ENCODE measurements at regions not wholly inside any gene's neighbourhood (a gene's known extent, or its start where the extent isn't known, plus 50 kb on each side); places are given as distances from the start of the nearest gene placed in this dataset.
"Not testable (repeated sequence)": the region's sequence is repeated elsewhere in the genome, so short reads cannot be mapped to it uniquely, and the experiment has no call there.

DNA sequence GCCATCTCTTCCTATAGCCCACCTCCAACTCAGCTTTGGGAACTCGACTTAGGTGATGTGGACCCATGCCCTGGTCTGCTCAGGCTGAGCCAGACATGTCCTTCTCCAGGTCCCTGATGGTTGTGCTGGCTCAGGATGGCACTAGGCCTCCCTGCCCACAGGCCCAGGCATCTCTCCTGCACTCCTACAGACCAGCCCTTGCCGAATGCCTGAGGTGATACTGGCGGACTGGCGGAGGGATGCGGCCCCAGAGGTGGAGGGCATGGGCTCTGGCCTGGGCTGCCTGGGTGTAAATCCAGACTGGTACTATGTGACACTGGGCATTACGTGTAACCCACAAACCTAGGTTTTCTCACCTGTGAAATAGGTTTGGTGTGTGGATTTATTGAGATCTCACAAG lies 352.8 kb downstream of the SHANK2 start:
- Mint-ChIP-seq H3K9me3 (ENCODE audit: unreplicated experiment) (peaks cover 13% of the 10 kb centered on the region), H3K4me1 (ENCODE audit: low read depth, unreplicated experiment) (no peaks in the 10 kb centered on the region), H3K27me3 (ENCODE audit: low read depth, unreplicated experiment) (no peaks in the 10 kb centered on the region), H3K4me3 (ENCODE audit: unreplicated experiment) (no peak overlapping the region), H3K36me3 (ENCODE audit: low read depth, unreplicated experiment) (peaks cover 3% of the 10 kb centered on the region), H3K27ac (ENCODE audit: unreplicated experiment) (no peak overlapping the region)
- Histone ChIP-seq H3K27ac (ENCODE audit: low read depth, low read length) (no peak overlapping the region), H3K4me2 (ENCODE audit: low read length) (no peak overlapping the region), H3K4me1 (ENCODE audit: insufficient read depth, low read length) (no peaks in the 10 kb centered on the region), H3K4me3 (ENCODE audit: insufficient read depth, low read depth, low read length) (no peak overlapping the region), H3K27me3 (ENCODE audit: insufficient read depth, low read length) (no peaks in the 10 kb centered on the region), H3K36me3 (ENCODE audit: insufficient read depth, low read length) (no peaks in the 10 kb centered on the region), H2AFZ (ENCODE audit: low read depth, low read length) (no peak overlapping the region), H3K79me2 (ENCODE audit: insufficient read depth, low read length) (no peaks in the 10 kb centered on the region), H3K9me3 (ENCODE audit: insufficient read depth, low read depth, low read length) (peaks cover 6% of the 10 kb centered on the region), H3K9ac (ENCODE audit: low read length) (no peak overlapping the region), H4K20me1 (ENCODE audit: insufficient read depth, low read length) (no peaks in the 10 kb centered on the region)
- DNase-seq (ENCODE audit: low read depth) (no peak), FAIRE-seq (no peak)
- TF ChIP-seq, protein P1, sequence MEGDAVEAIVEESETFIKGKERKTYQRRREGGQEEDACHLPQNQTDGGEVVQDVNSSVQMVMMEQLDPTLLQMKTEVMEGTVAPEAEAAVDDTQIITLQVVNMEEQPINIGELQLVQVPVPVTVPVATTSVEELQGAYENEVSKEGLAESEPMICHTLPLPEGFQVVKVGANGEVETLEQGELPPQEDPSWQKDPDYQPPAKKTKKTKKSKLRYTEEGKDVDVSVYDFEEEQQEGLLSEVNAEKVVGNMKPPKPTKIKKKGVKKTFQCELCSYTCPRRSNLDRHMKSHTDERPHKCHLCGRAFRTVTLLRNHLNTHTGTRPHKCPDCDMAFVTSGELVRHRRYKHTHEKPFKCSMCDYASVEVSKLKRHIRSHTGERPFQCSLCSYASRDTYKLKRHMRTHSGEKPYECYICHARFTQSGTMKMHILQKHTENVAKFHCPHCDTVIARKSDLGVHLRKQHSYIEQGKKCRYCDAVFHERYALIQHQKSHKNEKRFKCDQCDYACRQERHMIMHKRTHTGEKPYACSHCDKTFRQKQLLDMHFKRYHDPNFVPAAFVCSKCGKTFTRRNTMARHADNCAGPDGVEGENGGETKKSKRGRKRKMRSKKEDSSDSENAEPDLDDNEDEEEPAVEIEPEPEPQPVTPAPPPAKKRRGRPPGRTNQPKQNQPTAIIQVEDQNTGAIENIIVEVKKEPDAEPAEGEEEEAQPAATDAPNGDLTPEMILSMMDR (IDR thresholded peaks at IDR 0.05; ENCODE audit: insufficient read depth, low read depth, low read length), result no peak
- TF ChIP-seq EZH2 (IDR thresholded peaks at IDR 0.05; ENCODE audit: insufficient read depth, low read length), result no peak

DNA sequence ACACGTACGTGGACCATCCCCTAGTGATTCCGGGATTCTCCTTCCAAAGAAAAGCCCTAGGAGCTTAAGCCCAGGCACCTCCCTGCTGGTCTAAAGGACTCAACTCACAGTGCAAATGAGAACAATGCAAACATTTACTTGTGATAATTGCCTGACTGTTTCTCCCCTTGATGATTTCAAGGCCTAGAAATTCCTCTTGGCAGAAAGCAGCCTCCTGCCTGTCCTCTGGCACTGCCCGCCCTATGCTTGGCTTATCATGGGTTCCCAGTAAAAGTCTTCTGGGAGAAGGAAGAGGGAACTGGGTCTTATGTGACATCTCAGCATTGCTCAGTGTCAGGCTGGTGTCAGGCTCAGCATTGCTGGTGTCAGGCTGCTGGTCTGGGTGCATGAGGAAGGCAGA lies 351.8 kb downstream of the SHANK2 start:
- H3K9ac ChIP-seq (ENCODE audit: low read length), result no peak overlapping the region
- Mint-ChIP-seq H3K27ac (ENCODE audit: unreplicated experiment) (no peak overlapping the region), H3K27me3 (ENCODE audit: low read depth, unreplicated experiment) (no peaks in the 10 kb centered on the region), H3K9me3 (ENCODE audit: unreplicated experiment) (peaks cover 13% of the 10 kb centered on the region), H3K4me3 (ENCODE audit: unreplicated experiment) (no peak overlapping the region), H3K36me3 (ENCODE audit: low read depth, unreplicated experiment) (peaks cover 5% of the 10 kb centered on the region), H3K4me1 (ENCODE audit: low read depth, unreplicated experiment) (no peaks in the 10 kb centered on the region)
- H3K4me3 ChIP-seq (ENCODE audit: insufficient read depth, low read depth, low read length), result no peak overlapping the region
- H4K20me1 ChIP-seq (ENCODE audit: insufficient read depth, low read length), result no peaks in the 10 kb centered on the region
- H3K36me3 ChIP-seq (ENCODE audit: insufficient read depth, low read length), result no peaks in the 10 kb centered on the region
- DNase-seq (ENCODE audit: low read depth) (no peak), FAIRE-seq (no peak)
- peaks cover 6% of the 10 kb centered on the region for H3K9me3 ChIP-seq (ENCODE audit: insufficient read depth, low read depth, low read length)
- no peaks in the 10 kb centered on the region for H3K27me3 ChIP-seq (ENCODE audit: insufficient read depth, low read length)
- no peak overlapping the region for H3K4me2 ChIP-seq (ENCODE audit: low read length)
- H3K4me1 ChIP-seq (ENCODE audit: insufficient read depth, low read length), result no peaks in the 10 kb centered on the region
- TF ChIP-seq, protein P1 (IDR thresholded peaks at IDR 0.05; ENCODE audit: insufficient read depth, low read depth, low read length), result no peak
- no peak for TF ChIP-seq EZH2 (IDR thresholded peaks at IDR 0.05; ENCODE audit: insufficient read depth, low read length)
- no peaks in the 10 kb centered on the region for H3K79me2 ChIP-seq (ENCODE audit: insufficient read depth, low read length)
- H2AFZ ChIP-seq (ENCODE audit: low read depth, low read length), result no peak overlapping the region
- H3K27ac ChIP-seq (ENCODE audit: low read depth, low read length), result no peak overlapping the region

DNA sequence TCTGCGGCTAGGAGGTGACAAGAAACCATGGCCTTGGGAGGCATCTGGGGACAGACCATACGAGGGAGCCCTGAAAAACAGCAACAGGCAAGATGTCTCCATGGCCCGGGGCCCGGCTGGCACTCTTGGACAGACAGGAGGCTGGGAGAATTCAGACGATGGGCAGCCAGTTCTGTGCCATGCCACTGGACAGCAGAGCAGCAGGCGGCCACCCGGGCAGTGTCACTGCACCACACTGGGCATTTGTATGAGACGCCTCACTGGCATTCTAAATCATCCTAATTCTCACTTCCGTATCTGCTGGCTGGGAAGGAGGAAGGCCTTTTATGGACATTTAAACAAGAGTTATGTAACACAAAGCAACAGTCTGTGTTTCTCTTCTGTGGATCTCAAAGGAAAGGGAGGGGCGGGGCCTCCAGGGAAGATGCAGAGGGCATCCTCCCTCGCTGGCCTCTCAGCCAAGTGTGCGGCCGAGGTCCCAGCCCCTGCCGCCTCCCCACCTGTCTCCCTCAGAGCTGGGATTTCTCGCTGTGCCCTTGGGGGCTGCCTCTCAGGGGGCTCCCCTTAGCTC lies 350.3 kb downstream of the SHANK2 start:
- H3K4me3 Mint-ChIP-seq (ENCODE audit: unreplicated experiment), result no peak overlapping the region
- H3K27ac Mint-ChIP-seq (ENCODE audit: unreplicated experiment), result no peak overlapping the region
- Histone ChIP-seq H2AFZ (ENCODE audit: low read depth, low read length) (no peak overlapping the region), H3K4me1 (ENCODE audit: insufficient read depth, low read length) (no peaks in the 10 kb centered on the region), H3K79me2 (ENCODE audit: insufficient read depth, low read length) (no peaks in the 10 kb centered on the region), H3K4me2 (ENCODE audit: low read length) (no peak overlapping the region), H3K9me3 (ENCODE audit: insufficient read depth, low read depth, low read length) (peaks cover 5% of the 10 kb centered on the region), H4K20me1 (ENCODE audit: insufficient read depth, low read length) (no peaks in the 10 kb centered on the region), H3K27ac (ENCODE audit: low read depth, low read length) (no peak overlapping the region), H3K27me3 (ENCODE audit: insufficient read depth, low read length) (no peaks in the 10 kb centered on the region), H3K4me3 (ENCODE audit: insufficient read depth, low read depth, low read length) (no peak overlapping the region), H3K9ac (ENCODE audit: low read length) (no peak overlapping the region), H3K36me3 (ENCODE audit: insufficient read depth, low read length) (no peaks in the 10 kb centered on the region)
- H3K4me1 Mint-ChIP-seq (ENCODE audit: low read depth, unreplicated experiment), result no peaks in the 10 kb centered on the region
- peaks cover 15% of the 10 kb centered on the region for H3K9me3 Mint-ChIP-seq (ENCODE audit: unreplicated experiment)
- DNase-seq (ENCODE audit: low read depth) (no peak), FAIRE-seq (no peak)
- no peak for TF ChIP-seq EZH2 (IDR thresholded peaks at IDR 0.05; ENCODE audit: insufficient read depth, low read length)
- TF ChIP-seq, protein P1 (IDR thresholded peaks at IDR 0.05; ENCODE audit: insufficient read depth, low read depth, low read length), result no peak
- peaks cover 7% of the 10 kb centered on the region for H3K36me3 Mint-ChIP-seq (ENCODE audit: low read depth, unreplicated experiment)
- no peaks in the 10 kb centered on the region for H3K27me3 Mint-ChIP-seq (ENCODE audit: low read depth, unreplicated experiment)

DNA sequence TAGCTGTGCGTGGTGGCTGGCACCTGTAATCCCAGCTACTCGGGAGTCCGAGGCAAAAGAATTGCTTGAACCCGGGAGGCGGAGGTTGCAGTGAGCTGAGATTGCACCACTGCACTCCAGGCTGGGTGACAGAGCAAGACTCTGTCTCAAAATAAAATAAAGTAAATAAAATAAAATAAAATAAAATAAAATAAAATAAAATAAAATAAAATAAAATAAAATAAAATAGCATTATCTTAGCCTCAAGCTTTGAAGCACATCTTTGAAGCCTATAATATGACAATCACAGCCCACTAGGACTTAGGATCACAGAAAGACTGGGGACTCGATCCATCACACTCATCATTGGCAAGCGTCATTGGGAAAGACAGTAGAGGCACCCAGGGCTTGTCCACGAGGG lies 349.1 kb downstream of the SHANK2 start:
- not testable (repeated sequence) for H2AFZ ChIP-seq (ENCODE audit: low read depth, low read length); H3K27ac Mint-ChIP-seq (ENCODE audit: unreplicated experiment); FAIRE-seq

More for the DNA sequence above, 349.1 kb downstream of the SHANK2 start:
- H3K27me3 ChIP-seq (ENCODE audit: insufficient read depth, low read length); H3K79me2 ChIP-seq (ENCODE audit: insufficient read depth, low read length); H3K27me3 Mint-ChIP-seq (ENCODE audit: low read depth, unreplicated experiment); H3K9me3 ChIP-seq (ENCODE audit: insufficient read depth, low read depth, low read length); H3K4me2 ChIP-seq (ENCODE audit: low read length); H3K36me3 ChIP-seq (ENCODE audit: insufficient read depth, low read length); DNase-seq (ENCODE audit: low read depth); H3K4me3 Mint-ChIP-seq (ENCODE audit: unreplicated experiment); H4K20me1 ChIP-seq (ENCODE audit: insufficient read depth, low read length); H3K36me3 Mint-ChIP-seq (ENCODE audit: low read depth, unreplicated experiment); H3K4me3 ChIP-seq (ENCODE audit: insufficient read depth, low read depth, low read length); H3K9ac ChIP-seq (ENCODE audit: low read length); H3K9me3 Mint-ChIP-seq (ENCODE audit: unreplicated experiment); H3K4me1 ChIP-seq (ENCODE audit: insufficient read depth, low read length); H3K4me1 Mint-ChIP-seq (ENCODE audit: low read depth, unreplicated experiment); H3K27ac ChIP-seq (ENCODE audit: low read depth, low read length): not testable (repeated sequence)
